Lung (tissue), 11 donors: ENCODE measurements at regions not wholly inside any gene's neighbourhood (a gene's known extent, or its start where the extent isn't known, plus 50 kb on each side); places are given as distances from the start of the nearest gene placed in this dataset.

Source experiments
- ATAC-seq: fragments of 200-7000 bp; cut with Tn5 transposase; one replicate; pipeline ENCODE4 v1.9.1; 2020; ENCODE audit warnings: moderate number of reproducible peaks; ENCODE audit not compliant: insufficient read depth, low FRiP score
- DNase-seq, 3 donors: peaks; one replicate each; pipeline ENCODE4 v3.0.0-alpha.2; 2013 to 2017
- H3K27ac ChIP-seq, 2 donors: one replicate each; pipeline ENCODE4 v1.5.1; 2013; ENCODE audit warnings: mild to moderate bottlenecking in 2 of 2, moderate library complexity in 2 of 2, control low read depth in 1 of 2, inconsistent platforms in 1 of 2, low read depth in 1 of 2, low read length in 1 of 2
- H3K27me3 ChIP-seq, 3 donors: one replicate each; pipeline ENCODE4 v1.5.1; 2013; ENCODE audit warnings: low read length in 2 of 3; ENCODE audit not compliant: control insufficient read depth in 3 of 3, insufficient read depth in 3 of 3
- H3K36me3 ChIP-seq, 4 donors: one replicate each; pipeline ENCODE4 v1.5.1; 2013; ENCODE audit warnings: low read length in 4 of 4, mild to moderate bottlenecking in 1 of 4, moderate library complexity in 1 of 4; ENCODE audit not compliant: control insufficient read depth in 4 of 4, insufficient read depth in 4 of 4
- H3K4me1 ChIP-seq, 5 donors: one replicate each; pipeline ENCODE4 v1.5.1; 2013; ENCODE audit warnings: low read length in 5 of 5, mild to moderate bottlenecking in 2 of 5, moderate library complexity in 1 of 5; ENCODE audit not compliant: control insufficient read depth in 5 of 5, insufficient read depth in 5 of 5
- H3K4me3 ChIP-seq: one replicate; pipeline ENCODE4 v1.5.1; 2013; ENCODE audit warnings: mild to moderate bottlenecking, control low read depth, moderate library complexity
- H3K9ac ChIP-seq, 2 donors: one replicate each; pipeline ENCODE4 v1.5.1; 2013; ENCODE audit warnings: low read length in 2 of 2, control low read depth in 1 of 2; ENCODE audit not compliant: insufficient read depth in 1 of 2
- H3K9me3 ChIP-seq, 4 donors: one replicate each; pipeline ENCODE4 v1.5.1; 2013; ENCODE audit warnings: low read length in 3 of 4, mild to moderate bottlenecking in 1 of 4, moderate library complexity in 1 of 4; ENCODE audit not compliant: control insufficient read depth in 4 of 4, insufficient read depth in 3 of 4
- CTCF ChIP-seq: IDR thresholded peaks from 2 replicates; pipeline ENCODE4 v1.5.1; 2012; ENCODE audit warnings: mild to moderate bottlenecking; ENCODE audit errors: control extremely low read depth, extremely low read depth
- WGBS, 2 donors: extraction: QIAGEN DNeasy Blood & Tissue Kit; methylation state at CpG; one replicate each; pipeline ENCODE4 v1.1.7; 2013; 5-methylcytosine and 5-hydroxymethylcytosine counted together
- donor health status: control.
- donor health status: control.
- donor health status: Bipolar disorder and iron deficiency.
- donor health status: healthy.
- donor health status: DM: yes; HTN: yes; CAD: no.

DNA sequence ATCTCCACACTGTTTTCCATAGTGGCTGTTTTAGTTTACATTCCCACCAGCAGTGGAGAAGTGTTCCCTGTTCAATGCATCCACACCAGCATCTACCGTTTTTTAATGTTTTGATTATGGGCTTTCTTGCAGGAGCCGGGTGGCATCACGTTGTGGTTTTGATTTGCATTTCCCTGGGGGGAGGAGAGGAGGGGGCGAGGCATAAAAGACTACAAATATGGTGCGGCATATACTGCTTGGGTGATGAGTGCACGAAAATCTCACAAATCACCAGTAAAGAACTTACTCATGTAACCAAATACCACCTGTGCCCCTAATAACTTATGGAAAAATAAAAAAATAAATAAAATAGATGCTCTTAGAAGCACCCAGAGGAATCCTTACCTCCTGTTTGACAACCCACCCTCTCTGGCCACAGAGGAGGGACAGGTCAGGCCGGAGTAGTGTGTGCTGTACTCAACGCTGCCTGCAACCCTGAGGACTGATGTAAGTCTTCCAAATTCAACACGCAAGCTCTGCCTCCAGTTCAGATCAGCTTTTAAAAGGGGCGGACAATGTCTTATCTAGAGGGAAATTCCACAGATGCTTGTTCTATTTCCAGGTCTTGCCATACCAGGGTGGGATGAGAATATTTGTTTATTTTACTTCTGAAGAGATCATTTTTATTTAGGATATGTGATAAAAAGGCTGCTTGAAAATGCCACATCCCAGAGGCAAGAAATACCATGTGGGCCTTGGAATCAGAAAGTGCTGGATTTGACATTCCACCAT is 329.6 kb upstream of the B3GAT1 start:
- Histone ChIP-seq H3K9ac (no peak overlapping the region), H3K27ac (no peak overlapping the region), H3K4me3 (no peak overlapping the region), H3K27me3 (peaks cover 0 to 8% (median 4%) of the 10 kb centered on the region in 3 donors), H3K36me3 (no peaks in the 10 kb centered on the region), H3K9me3 (no peaks in the 10 kb centered on the region), H3K4me1 (peaks cover 0 to 9% (median 0%) of the 10 kb centered on the region in 5 donors)
- no peak for DNase-seq
- no peak for TF ChIP-seq CTCF
- ATAC-seq = no peak
- 44 to 46% methylated on average over 10 of the region's 10 CpGs for WGBS, 2 donors

DNA sequence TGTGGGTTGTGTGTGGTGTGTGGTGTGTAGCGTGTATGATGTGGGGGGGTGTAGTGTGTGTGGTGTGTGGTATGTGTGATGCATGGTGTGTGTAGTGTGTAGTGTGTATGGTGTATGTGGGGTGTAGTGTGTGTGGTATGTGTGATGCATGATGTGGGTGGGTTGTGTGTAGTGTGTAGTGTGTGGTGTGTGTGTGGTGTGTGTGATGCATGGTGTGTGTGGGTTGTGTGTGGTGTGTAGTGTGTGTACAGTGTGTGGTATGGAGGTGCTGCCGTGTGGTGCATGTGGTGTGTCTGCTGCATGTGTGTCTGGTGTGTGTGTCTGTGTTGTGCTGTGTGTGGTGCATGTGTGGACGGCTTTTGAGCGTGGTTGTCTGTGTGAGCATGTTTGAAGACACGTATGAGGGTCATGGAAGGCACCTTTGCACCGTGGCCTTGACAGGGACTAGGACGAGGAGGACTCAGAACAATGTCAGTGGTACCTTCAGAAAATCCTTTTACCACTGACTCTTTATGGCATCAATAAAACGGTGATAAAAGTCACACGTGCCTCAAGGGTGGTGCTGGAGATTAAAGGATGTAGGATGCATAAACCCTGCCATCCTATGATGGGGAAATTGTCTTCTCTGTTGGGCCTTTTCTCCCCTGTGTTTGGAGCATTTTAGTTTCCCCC is 328.7 kb upstream of the B3GAT1 start:
- TF ChIP-seq CTCF = no peak
- Histone ChIP-seq H3K9ac (no peak overlapping the region), H3K36me3 (no peaks in the 10 kb centered on the region), H3K9me3 (no peaks in the 10 kb centered on the region), H3K4me1 (peaks cover 0 to 9% (median 0%) of the 10 kb centered on the region in 5 donors), H3K4me3 (no peak overlapping the region), H3K27me3 (peaks cover 0 to 8% (median 4%) of the 10 kb centered on the region in 3 donors), H3K27ac (no peak overlapping the region)
- ATAC-seq = no peak
- no peak for DNase-seq
- 70 to 75% methylated on average over 9 of the region's 9 CpGs for WGBS, 2 donors

GRCh38 chr11:134739136-134739535 is 327.1 kb upstream of the B3GAT1 start:
- no peak for DNase-seq
- H3K36me3 ChIP-seq = no peaks in the 10 kb centered on the region
- peaks cover 0 to 9% (median 0%) of the 10 kb centered on the region in 5 donors for H3K4me1 ChIP-seq
- no peak overlapping the region for H3K4me3 ChIP-seq
- no peak overlapping the region for H3K27ac ChIP-seq
- H3K9me3 ChIP-seq = no peaks in the 10 kb centered on the region
- WGBS, 2 donors = 78 to 86% methylated on average over 11 of the region's 11 CpGs
- H3K27me3 ChIP-seq = peaks cover 0 to 4% (median 2%) of the 10 kb centered on the region in 3 donors
- no peak for TF ChIP-seq CTCF
- ATAC-seq = no peak
- no peak overlapping the region for H3K9ac ChIP-seq
